HG03280 (cell line): ENCODE measurements at regions not wholly inside any gene's neighbourhood (a gene's known extent, or its start where the extent isn't known, plus 50 kb on each side); places are given as distances from the start of the nearest gene placed in this dataset.
"Not testable (repeated sequence)": the region's sequence is repeated elsewhere in the genome, so short reads cannot be mapped to it uniquely, and the experiment has no call there.

ENCODE experiments used
- ATAC-seq: cut with Tn5 transposase; IDR thresholded peaks from one replicate; pipeline ENCODE4 v1.9.1; 2021; ENCODE audit warnings: mild to moderate bottlenecking, moderate library complexity; ENCODE audit not compliant: unreplicated experiment

GRCh38 chr6:142016666-142017065, 116.1 kb upstream of the GJE1 start:
- not testable (repeated sequence) for ATAC-seq

GRCh38 chr6:142015463-142015862, 117.3 kb upstream of the GJE1 start:
- not testable (repeated sequence) for ATAC-seq

GRCh38 chr6:142015011-142015410, 117.7 kb upstream of the GJE1 start:
- no peak for ATAC-seq

GRCh38 chr6:142014515-142014914, 118.2 kb upstream of the GJE1 start:
- ATAC-seq, result no peak

- ATAC-seq, result no peak
These were observed 118.7 kb upstream of the GJE1 start for GRCh38 chr6:142013875-142014495.

- ATAC-seq, result peak; percentile 68
These were observed 119.4 kb upstream of the GJE1 start for GRCh38 chr6:142013287-142013686.

GRCh38 chr6:142011775-142012174, 121.0 kb upstream of the GJE1 start:
- ATAC-seq, result no peak

GRCh38 chr6:142011156-142011555, 121.6 kb upstream of the GJE1 start:
- ATAC-seq, result no peak

- ATAC-seq, result no peak
These were observed 123.1 kb upstream of the GJE1 start for GRCh38 chr6:142009647-142010046.

- ATAC-seq, result no peak
These were observed 123.9 kb upstream of the GJE1 start for GRCh38 chr6:142008781-142009180.

GRCh38 chr6:142008016-142008735, 124.5 kb upstream of the GJE1 start:
- no peak for ATAC-seq

GRCh38 chr6:142005021-142005420, 127.7 kb upstream of the GJE1 start:
- no peak for ATAC-seq

- no peak for ATAC-seq
These were observed 129.8 kb upstream of the GJE1 start for GRCh38 chr6:142002825-142003405.

GRCh38 chr6:141996823-141997222, 135.9 kb upstream of the GJE1 start:
- no peak for ATAC-seq

- ATAC-seq, result no peak
These were observed 140.6 kb upstream of the GJE1 start for GRCh38 chr6:141992109-141992508.

- no peak for ATAC-seq
These were observed 141.9 kb upstream of the GJE1 start for GRCh38 chr6:141990840-141991239.

GRCh38 chr6:141989706-141989959, 143.1 kb upstream of the GJE1 start:
- no peak for ATAC-seq

- peak; percentile 91 for ATAC-seq
These were observed 143.6 kb upstream of the GJE1 start for GRCh38 chr6:141988954-141989705.

- ATAC-seq, result no peak
These were observed 144.4 kb upstream of the GJE1 start for GRCh38 chr6:141988327-141988726.

GRCh38 chr6:141986457-141986856, 146.3 kb upstream of the GJE1 start:
- ATAC-seq, result no peak

- no peak for ATAC-seq
These were observed 151.5 kb upstream of the GJE1 start for GRCh38 chr6:141981190-141981589.

GRCh38 chr6:141977782-141978181, 154.9 kb upstream of the GJE1 start:
- no peak for ATAC-seq
